GM19035 (cell line): ENCODE measurements at regions not wholly inside any gene's neighbourhood (a gene's known extent, or its start where the extent isn't known, plus 50 kb on each side); places are given as distances from the start of the nearest gene placed in this dataset.

ENCODE experiments used
- ATAC-seq: cut with Tn5 transposase; IDR thresholded peaks from one replicate; pipeline ENCODE4 v1.9.1; 2021; ENCODE audit not compliant: unreplicated experiment

DNA sequence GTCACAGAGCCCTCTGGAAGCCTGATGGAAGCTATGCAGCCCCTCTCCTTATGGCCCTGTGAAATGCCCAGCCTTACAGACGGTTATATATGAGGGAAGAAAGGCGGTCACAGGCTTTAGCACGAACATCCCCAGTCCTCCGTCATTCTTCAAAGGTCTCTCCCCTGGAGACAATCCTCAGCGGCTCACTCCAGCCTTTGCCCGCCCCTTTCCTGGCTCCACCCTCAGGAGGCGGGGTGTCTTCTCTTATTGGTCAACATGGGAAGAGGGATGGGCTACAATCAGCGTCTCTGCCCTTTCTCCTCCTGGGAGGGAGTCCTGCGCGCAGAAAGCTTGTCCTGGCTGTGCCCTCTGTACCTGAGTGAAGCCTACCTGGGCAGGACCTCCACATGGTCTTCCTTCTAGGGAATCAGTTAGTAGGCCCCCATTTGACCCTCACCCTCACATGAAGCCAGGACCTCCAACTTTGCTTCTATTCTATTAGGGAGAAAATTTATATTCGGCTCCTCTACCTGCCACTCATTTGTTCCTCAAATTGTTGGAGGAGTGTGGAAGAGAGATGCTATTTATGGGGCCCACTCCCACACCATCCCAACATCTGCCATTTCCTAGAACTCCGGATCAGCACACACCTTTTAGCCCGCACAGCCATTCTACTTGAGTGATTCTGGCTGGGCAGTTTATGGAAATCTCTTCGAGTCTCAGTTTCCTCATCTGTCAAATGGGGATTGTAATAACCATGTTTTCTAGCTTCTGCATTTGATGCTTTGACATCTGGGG is 112.9 kb upstream of the SLC6A11 start:
- ATAC-seq: no peak

GRCh38 chr3:10703875-10704274 is 112.2 kb upstream of the SLC6A11 start:
- ATAC-seq: no peak

GRCh38 chr3:10706156-10706739 is 109.8 kb upstream of the SLC6A11 start:
- no peak for ATAC-seq

- no peak for ATAC-seq
These were observed 109.2 kb upstream of the SLC6A11 start for GRCh38 chr3:10706740-10707399.

- no peak for ATAC-seq
These were observed 108.4 kb upstream of the SLC6A11 start for GRCh38 chr3:10707400-10708215.

- no peak for ATAC-seq
These were observed 107.7 kb upstream of the SLC6A11 start for GRCh38 chr3:10708216-10708893.

- ATAC-seq: no peak
These were observed 106.8 kb upstream of the SLC6A11 start for GRCh38 chr3:10709110-10709781.

DNA sequence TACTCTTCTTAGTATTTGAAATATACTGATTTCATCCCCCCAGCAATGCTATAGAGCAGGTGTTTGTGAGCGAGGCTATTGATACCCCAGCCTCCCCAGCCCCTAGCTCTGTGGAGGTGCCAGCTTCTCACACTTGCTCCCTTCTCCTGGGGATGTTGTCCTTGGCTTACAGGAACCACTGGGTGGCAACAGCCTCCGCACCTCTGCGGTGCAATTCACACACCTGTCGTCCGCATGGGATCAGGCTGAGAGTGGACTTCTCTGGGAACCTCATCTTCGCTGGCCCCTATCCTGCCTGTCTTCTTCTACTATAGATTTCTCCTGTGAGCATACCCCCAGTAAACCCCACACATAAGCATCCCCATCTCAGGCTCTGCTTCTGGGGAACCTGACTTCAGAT is 103.9 kb upstream of the SLC6A11 start:
- ATAC-seq: no peak

- ATAC-seq: no peak
These were observed 102.4 kb upstream of the SLC6A11 start for GRCh38 chr3:10713656-10714055.

- no peak for ATAC-seq
These were observed 100.1 kb upstream of the SLC6A11 start for GRCh38 chr3:10715886-10716285.

GRCh38 chr3:10716964-10717363 is 99.1 kb upstream of the SLC6A11 start:
- ATAC-seq: no peak

- ATAC-seq: no peak
These were observed 98.3 kb upstream of the SLC6A11 start for GRCh38 chr3:10717756-10718155.

DNA sequence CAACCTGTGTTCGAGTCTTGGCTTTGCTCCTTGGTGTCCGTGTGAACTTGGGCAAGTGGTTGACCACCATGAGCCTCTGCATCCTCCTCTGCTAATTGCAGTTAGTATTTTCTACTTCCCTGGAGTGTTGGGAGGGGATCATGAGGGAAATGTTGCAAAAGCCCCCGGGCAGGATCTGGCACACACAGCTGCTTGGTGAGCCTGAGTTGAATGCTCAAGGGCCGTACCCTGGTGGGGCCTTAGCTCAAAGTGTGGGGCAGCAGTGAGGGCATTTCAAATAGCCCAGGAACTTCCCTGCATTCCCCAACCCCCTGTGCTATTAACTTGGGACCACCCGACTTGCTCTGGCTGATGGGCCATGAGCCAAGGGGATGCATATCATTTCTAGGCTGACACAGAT is 94.9 kb upstream of the SLC6A11 start:
- ATAC-seq: no peak

DNA sequence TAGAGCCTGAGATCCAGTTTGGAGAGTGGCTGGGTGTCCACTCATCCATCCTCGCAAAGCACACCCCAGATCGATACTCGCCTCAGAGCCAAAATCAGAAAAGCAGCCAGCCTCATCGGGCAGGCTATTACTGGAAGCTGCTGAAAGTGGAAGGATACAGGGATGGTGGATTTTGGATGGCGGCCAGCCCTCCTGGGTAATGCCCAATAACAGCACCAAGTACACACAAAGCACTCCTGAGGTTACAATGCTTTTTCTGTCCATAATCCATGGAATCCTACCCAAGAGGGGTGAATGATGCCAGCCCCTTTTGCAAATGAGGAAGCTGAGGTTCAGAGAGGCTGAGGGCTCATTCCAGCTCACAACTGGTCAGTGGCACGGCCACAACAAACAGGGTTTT is 93.1 kb upstream of the SLC6A11 start:
- ATAC-seq: no peak

DNA sequence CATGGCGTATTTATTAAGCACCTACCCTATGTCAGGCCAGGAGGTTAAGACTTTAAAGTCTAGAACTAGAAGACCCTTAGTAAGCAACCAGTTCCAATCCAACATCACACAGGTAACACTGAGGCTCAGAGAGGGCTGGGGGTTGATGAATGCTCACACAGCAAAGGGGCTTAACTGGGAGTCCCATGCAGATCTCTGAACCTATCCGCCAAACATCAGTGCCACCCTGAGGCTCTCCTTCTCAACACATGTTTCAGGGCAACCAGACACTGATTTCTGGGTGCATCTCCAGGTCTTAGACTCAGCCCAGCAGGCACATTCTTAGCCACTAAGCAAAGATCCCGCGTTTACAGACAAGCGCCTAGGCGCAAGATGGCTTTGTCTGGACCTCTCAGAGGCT is 92.0 kb upstream of the SLC6A11 start:
- no peak for ATAC-seq

- no peak for ATAC-seq
These were observed 91.0 kb upstream of the SLC6A11 start for GRCh38 chr3:10725067-10725466.

DNA sequence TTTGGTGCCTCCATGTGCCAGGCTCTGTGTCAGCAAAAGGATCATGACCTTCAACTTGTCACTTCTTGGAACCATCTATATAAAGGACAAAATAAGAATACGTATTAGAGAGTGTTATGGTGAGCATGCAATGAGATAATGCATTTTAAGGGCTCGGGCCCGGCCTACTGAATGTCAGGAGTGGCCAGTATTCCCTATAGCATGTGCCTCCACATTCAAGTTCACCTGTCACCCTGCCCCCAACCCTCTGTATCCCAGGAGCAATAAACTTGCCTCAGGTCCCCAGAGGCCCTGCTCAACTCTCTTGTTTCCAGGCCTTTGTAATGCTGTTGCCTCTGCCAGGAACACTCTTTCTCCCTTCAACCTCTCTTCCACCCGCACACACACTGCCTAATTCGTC is 90.2 kb upstream of the SLC6A11 start:
- ATAC-seq: no peak

DNA sequence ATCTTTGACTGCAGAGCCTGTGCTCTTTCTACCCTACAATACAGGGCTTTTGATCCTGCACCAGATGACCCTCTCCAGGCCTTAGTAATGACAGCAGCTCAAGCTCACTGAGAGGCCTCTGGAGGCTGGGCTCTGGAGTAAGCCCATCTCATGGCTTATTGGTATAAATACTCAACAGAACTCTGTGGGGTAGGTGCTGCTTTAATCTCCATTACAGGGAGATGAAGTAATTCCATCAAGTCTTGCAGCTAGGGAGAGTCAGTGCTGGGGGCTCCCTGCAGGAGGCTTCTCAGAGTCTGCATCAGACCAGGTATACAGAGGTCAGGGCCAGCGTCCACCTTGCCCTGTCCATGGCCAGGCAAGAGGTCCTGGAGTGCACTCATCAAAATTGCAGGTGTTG is 89.2 kb upstream of the SLC6A11 start:
- ATAC-seq: no peak

- no peak for ATAC-seq
These were observed 86.6 kb upstream of the SLC6A11 start for GRCh38 chr3:10729439-10729838.

GRCh38 chr3:10732292-10732691 is 83.7 kb upstream of the SLC6A11 start:
- ATAC-seq: no peak
